Esophagus muscularis mucosa (tissue), 4 donors: ENCODE measurements at regions not wholly inside any gene's neighbourhood (a gene's known extent, or its start where the extent isn't known, plus 50 kb on each side); places are given as distances from the start of the nearest gene placed in this dataset.

ENCODE experiments used
- DNase-seq: peaks from one replicate; pipeline ENCODE4 v3.0.0-alpha.2; 2017; ENCODE audit errors: extremely low spot score
- H3K27ac ChIP-seq, 4 donors: fragments of 200-600 bp; sonication (generic); replicated peaks in 1 of 4; 1 replicate in 3 of 4; 2 replicates in 1 of 4; pipeline ENCODE4 v1.5.1; 2016 to 2019; ENCODE audit warnings: mild to moderate bottlenecking in 1 of 4
- H3K27me3 ChIP-seq, 4 donors: fragments of 200-600 bp; sonication (generic); one replicate each; pipeline versions ENCODE4 v1.5.1 to v1.6.0; 2016 to 2019
- H3K36me3 ChIP-seq, 4 donors: fragments of 200-600 bp; sonication (generic); one replicate each; pipeline ENCODE4 v1.5.1; 2016 to 2019
- H3K4me1 ChIP-seq, 4 donors: fragments of 200-600 bp; sonication (generic); one replicate each; pipeline ENCODE4 v1.5.1; 2016 to 2019
- H3K4me3 ChIP-seq, 4 donors: fragments of 200-600 bp; sonication (generic); 1 replicate in 2 of 4; 2 replicates in 2 of 4; pipeline ENCODE4 v1.5.1; 2016 to 2019; ENCODE audit warnings: mild to moderate bottlenecking in 4 of 4, moderate library complexity in 1 of 4
- H3K9me3 ChIP-seq, 4 donors: fragments of 200-600 bp; sonication (generic); 1 replicate in 3 of 4; 2 replicates in 1 of 4; pipeline ENCODE4 v1.5.1; 2016 to 2019
- EP300 ChIP-seq: sonication (generic); formaldehyde crosslinking; IDR thresholded peaks from one replicate; pipeline ENCODE4 v1.6.1; 2017; ENCODE audit warnings: antibody characterized with exemption
- POLR2A ChIP-seq: fragments of 450-650 bp; IDR thresholded peaks from one replicate; pipeline ENCODE4 v1.6.1; 2017; ENCODE audit warnings: antibody characterized with exemption, moderate library complexity, mild to moderate bottlenecking, low read depth
- POLR2AphosphoS5 ChIP-seq, 2 donors: sonication (generic); formaldehyde crosslinking; IDR thresholded peaks; one replicate each; pipeline ENCODE4 v1.6.1; 2017; ENCODE audit warnings: antibody characterized with exemption in 2 of 2
- WGBS: methylation state at CpG from one replicate; pipeline ENCODE4 v1.1.5; 2018; 5-methylcytosine and 5-hydroxymethylcytosine counted together
- intact Hi-C: fragments of 100-400 bp; cut with DNase I; formaldehyde crosslinking; loops from one replicate; pipeline ENCODE4 v1.15.1; 2023
- TF ChIP-seq, protein P1 (sequence below), 3 experiments: fragments of 200-600 bp in 2 of 3; fragments of 450-650 bp in 1 of 3; sonication (generic) in 2 of 3; IDR thresholded peaks; one replicate each; pipeline ENCODE4 v1.5.1; 2017 to 2019; ENCODE audit warnings: antibody characterized with exemption in 3 of 3, mild to moderate bottlenecking in 2 of 3, moderate library complexity in 1 of 3

DNA sequence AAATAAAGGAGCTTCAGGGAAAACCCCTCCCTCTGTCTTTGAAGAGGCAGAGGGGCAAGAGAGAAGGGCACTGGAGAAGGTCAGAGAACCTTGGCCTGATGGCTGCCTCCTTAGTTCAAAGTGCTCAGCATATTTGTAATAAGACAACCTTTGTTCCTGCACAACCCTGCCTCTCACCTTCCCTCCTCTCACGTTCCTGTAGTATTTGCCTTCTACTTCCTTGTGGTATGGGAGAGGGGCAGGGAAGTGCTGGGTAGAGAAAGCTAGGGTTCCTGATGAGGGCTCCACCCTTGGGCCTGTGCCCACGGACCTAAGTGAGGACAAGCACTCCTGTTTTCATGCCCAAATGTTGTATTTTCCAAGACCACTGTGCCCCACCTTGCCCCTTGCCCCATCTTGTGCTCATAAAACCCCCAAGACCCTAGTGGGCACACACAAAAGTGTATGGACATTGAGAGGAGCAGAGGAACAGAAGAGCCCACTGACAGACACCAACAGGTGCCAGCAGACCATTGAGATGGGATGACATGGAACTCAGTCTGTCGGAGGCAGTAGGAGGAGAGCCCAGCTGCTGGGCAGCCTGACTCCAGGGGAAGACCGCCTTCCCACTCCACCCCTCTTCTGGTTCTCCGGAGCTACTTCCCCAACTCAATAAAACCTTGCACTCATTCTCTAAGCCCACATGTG lies 261.5 kb upstream of the CCDC196 start:
- H3K4me1 ChIP-seq, result no peaks in the 10 kb centered on the region
- no peak for DNase-seq
- peaks cover 0 to 11% (median 4%) of the 10 kb centered on the region in 4 donors for H3K9me3 ChIP-seq
- no peaks in the 10 kb centered on the region for H3K36me3 ChIP-seq
- H3K4me3 ChIP-seq, result no peak overlapping the region
- H3K27ac ChIP-seq, result no peak overlapping the region
- TF ChIP-seq POLR2A (no peak), POLR2AphosphoS5 (IDR thresholded peaks at IDR 0.05) (no peak)
- TF ChIP-seq, protein P1, sequence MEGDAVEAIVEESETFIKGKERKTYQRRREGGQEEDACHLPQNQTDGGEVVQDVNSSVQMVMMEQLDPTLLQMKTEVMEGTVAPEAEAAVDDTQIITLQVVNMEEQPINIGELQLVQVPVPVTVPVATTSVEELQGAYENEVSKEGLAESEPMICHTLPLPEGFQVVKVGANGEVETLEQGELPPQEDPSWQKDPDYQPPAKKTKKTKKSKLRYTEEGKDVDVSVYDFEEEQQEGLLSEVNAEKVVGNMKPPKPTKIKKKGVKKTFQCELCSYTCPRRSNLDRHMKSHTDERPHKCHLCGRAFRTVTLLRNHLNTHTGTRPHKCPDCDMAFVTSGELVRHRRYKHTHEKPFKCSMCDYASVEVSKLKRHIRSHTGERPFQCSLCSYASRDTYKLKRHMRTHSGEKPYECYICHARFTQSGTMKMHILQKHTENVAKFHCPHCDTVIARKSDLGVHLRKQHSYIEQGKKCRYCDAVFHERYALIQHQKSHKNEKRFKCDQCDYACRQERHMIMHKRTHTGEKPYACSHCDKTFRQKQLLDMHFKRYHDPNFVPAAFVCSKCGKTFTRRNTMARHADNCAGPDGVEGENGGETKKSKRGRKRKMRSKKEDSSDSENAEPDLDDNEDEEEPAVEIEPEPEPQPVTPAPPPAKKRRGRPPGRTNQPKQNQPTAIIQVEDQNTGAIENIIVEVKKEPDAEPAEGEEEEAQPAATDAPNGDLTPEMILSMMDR (IDR thresholded peaks at IDR 0.05), result no peak
- intact Hi-C loops, result no loop called here
- no peaks in the 10 kb centered on the region for H3K27me3 ChIP-seq
- 78% methylated on average over 5 of the region's 5 CpGs for whole genome bisulfite sequencing

DNA sequence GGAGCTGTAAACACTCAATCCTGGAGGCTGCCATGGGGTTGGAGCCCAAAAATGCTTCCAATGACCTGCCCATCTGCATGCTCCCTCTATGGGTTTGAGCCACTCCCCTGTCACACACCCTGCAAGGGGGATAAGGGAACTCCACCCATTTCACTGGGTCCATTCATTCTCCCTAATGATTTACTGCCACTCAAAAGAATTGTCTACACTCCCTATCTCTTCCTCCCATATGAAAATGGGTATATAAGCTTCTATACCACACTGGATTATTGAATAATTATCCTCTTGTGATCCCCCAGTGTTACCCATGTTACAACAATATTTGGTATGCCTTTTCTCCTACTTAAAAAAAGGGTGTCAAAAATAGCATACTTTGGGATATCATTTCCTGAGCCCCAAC lies 260.8 kb upstream of the CCDC196 start:
- Histone ChIP-seq H3K4me3 (no peak overlapping the region), H3K9me3 (peaks cover 0 to 11% (median 4%) of the 10 kb centered on the region in 4 donors), H3K27ac (no peak overlapping the region), H3K27me3 (no peaks in the 10 kb centered on the region), H3K36me3 (no peaks in the 10 kb centered on the region), H3K4me1 (no peaks in the 10 kb centered on the region)
- no peak for TF ChIP-seq POLR2A
- TF ChIP-seq, protein P1 (IDR thresholded peaks at IDR 0.05), result no peak
- no peak for TF ChIP-seq POLR2AphosphoS5 (IDR thresholded peaks at IDR 0.05)
- TF ChIP-seq EP300, result no peak
- no peak for DNase-seq
- intact Hi-C loops, result no loop called here

DNA sequence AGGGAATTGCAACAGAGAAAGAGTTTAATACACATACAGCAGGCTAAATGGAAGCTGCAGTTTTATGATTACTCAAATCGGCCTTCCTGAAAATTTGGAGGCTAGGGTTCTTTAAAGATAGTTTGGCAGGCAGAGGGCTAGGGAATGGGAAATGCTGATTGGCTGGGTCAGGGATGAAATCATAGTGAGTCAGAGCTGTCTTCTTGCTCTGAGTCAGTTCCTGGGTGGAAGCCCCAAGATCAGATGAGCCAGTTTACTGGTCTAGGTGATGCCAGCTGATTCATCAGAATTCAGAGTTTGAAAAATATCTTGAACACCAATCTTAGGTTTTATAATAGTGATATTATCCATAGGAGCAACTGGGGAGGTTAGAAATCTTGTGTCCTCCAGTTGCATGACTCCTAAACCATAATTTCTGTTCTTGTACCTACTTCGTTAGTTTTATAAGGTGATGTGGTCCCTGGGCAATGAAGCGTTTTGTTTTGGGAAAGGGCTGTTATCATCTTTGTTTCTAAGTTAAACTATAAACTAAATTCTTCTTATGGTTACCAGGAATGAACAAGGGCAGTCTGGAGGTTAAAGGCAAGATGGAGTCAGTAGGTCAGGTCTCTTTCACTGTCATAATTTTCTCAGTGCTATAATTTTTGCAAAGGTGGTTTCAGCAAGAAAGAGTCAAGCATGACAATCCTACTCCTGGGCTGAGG lies 257.8 kb upstream of the CCDC196 start:
- Histone ChIP-seq H3K27me3 (no peaks in the 10 kb centered on the region), H3K27ac (no peak overlapping the region), H3K4me3 (no peak overlapping the region), H3K36me3 (no peaks in the 10 kb centered on the region), H3K9me3 (peaks cover 0 to 11% (median 4%) of the 10 kb centered on the region in 4 donors), H3K4me1 (no peaks in the 10 kb centered on the region)
- TF ChIP-seq, protein P1 (IDR thresholded peaks at IDR 0.05), result no peak
- no peak for TF ChIP-seq POLR2A
- no peak for TF ChIP-seq POLR2AphosphoS5 (IDR thresholded peaks at IDR 0.05)
- TF ChIP-seq EP300, result no peak
- no peak for DNase-seq
- intact Hi-C loops, result no loop called here
- WGBS, result 89% methylated on average over 3 of the region's 3 CpGs

DNA sequence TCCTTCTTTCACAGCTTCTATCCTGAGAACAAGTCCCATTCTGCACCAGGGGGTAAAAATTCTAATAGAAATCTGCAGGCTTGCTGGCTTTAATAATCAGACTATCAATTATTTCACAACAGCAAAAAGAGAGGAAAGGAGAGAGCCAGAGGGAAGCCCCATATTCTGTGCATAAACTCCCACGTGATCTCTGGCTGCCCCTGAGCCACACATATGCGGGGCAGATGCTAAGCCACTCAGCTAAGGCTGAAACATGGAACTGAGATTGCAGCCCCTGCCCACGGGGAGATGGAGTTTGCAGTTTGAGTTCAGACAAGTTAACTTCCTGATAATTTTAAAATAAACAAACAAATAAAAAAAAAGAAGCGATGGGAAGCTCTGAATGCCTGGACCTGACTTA lies 254.4 kb upstream of the CCDC196 start:
- intact Hi-C loops, result no loop called here
- no peak for DNase-seq

More for the DNA sequence above, 254.4 kb upstream of the CCDC196 start:
- TF ChIP-seq EP300 (no peak), POLR2AphosphoS5 (IDR thresholded peaks at IDR 0.05) (no peak), POLR2A (no peak)
- TF ChIP-seq, protein P1 (IDR thresholded peaks at IDR 0.05), result no peak
- no peak overlapping the region for H3K27ac ChIP-seq
- no peaks in the 10 kb centered on the region for H3K27me3 ChIP-seq
- H3K9me3 ChIP-seq, result peaks cover 0 to 11% (median 4%) of the 10 kb centered on the region in 4 donors
- H3K4me3 ChIP-seq, result no peak overlapping the region
- H3K4me1 ChIP-seq, result no peaks in the 10 kb centered on the region
- no peaks in the 10 kb centered on the region for H3K36me3 ChIP-seq
- WGBS, result 54% methylated on average over 4 of the region's 4 CpGs
